H9 (cell line): ENCODE measurements at regions not wholly inside any gene's neighbourhood (a gene's known extent, or its start where the extent isn't known, plus 50 kb on each side); places are given as distances from the start of the nearest gene placed in this dataset.
A peak's percentile ranks its signal among the peaks of the same experiment; 100 is the strongest.

Experiments used
- DNase-seq: peaks from one replicate; pipeline ENCODE4 v3.0.0-alpha.2; 2017
- H2AFZ ChIP-seq: one replicate; pipeline ENCODE4 v1.6.1; 2013; ENCODE audit warnings: mild to moderate bottlenecking, low read length, control low read depth, moderate library complexity
- H2AK5ac ChIP-seq: 2 replicates; pipeline ENCODE4 v1.6.1; 2013; ENCODE audit warnings: low read length, control low read depth, mixed read lengths; ENCODE audit not compliant: insufficient read length
- H2BK120ac ChIP-seq: one replicate; pipeline ENCODE4 v1.6.1; 2013; ENCODE audit warnings: low read depth, mild to moderate bottlenecking, low read length, control low read depth, inconsistent platforms; ENCODE audit not compliant: poor library complexity, severe bottlenecking
- H2BK12ac ChIP-seq: 2 replicates; pipeline ENCODE4 v1.6.1; 2013; ENCODE audit warnings: low read length, control low read depth, mixed read lengths, low read depth; ENCODE audit not compliant: insufficient read length
- H2BK15ac ChIP-seq: 2 replicates; pipeline ENCODE4 v1.6.1; 2013; ENCODE audit warnings: low read depth, low read length, control low read depth
- H2BK20ac ChIP-seq: one replicate; pipeline ENCODE4 v1.6.1; 2013; ENCODE audit warnings: low read depth, mild to moderate bottlenecking, low read length, control low read depth, inconsistent platforms; ENCODE audit not compliant: poor library complexity, severe bottlenecking
- H2BK5ac ChIP-seq: 2 replicates; pipeline ENCODE4 v1.6.1; 2013; ENCODE audit warnings: low read length, control low read depth, mixed read lengths; ENCODE audit not compliant: insufficient read length
- H3K14ac ChIP-seq: 2 replicates; pipeline ENCODE4 v1.6.1; 2013; ENCODE audit warnings: low read length, control low read depth; ENCODE audit not compliant: insufficient read depth
- H3K18ac ChIP-seq: 2 replicates; pipeline ENCODE4 v1.6.1; 2013; ENCODE audit warnings: low read depth, mild to moderate bottlenecking, mixed read lengths, low read length, control low read depth; ENCODE audit not compliant: insufficient read length
- H3K23ac ChIP-seq: 2 replicates; pipeline ENCODE4 v1.6.1; 2013; ENCODE audit warnings: low read length, control low read depth, mixed read lengths, low read depth; ENCODE audit not compliant: insufficient read length
- H3K23me2 ChIP-seq: 2 replicates; pipeline ENCODE4 v1.6.1; 2013; ENCODE audit warnings: low read depth, mild to moderate bottlenecking, mixed read lengths, low read length, control low read depth; ENCODE audit not compliant: insufficient read length, poor library complexity, severe bottlenecking
- H3K27ac ChIP-seq: 2 replicates; pipeline ENCODE4 v1.5.1; 2013; ENCODE audit warnings: low read length, control low read depth, mixed read lengths, low read depth; ENCODE audit not compliant: insufficient read length
- H3K27me3 ChIP-seq: 2 replicates; pipeline ENCODE4 v1.6.1; 2013; ENCODE audit warnings: low read length, control low read depth, inconsistent platforms; ENCODE audit not compliant: insufficient read depth
- H3K4ac ChIP-seq: 2 replicates; pipeline ENCODE4 v1.6.1; 2013; ENCODE audit warnings: low read depth, mild to moderate bottlenecking, control low read depth, inconsistent platforms, low read length, moderate library complexity
- H3K4me1 ChIP-seq: 2 replicates; pipeline ENCODE4 v1.6.1; 2013; ENCODE audit warnings: low read length, control low read depth, inconsistent platforms; ENCODE audit not compliant: insufficient read depth
- H3K4me2 ChIP-seq: 2 replicates; pipeline ENCODE4 v1.6.1; 2013; ENCODE audit warnings: low read length, control low read depth, mixed read lengths; ENCODE audit not compliant: insufficient read length, insufficient read depth
- H3K56ac ChIP-seq: 2 replicates; pipeline ENCODE4 v1.6.1; 2013; ENCODE audit warnings: low read depth, mild to moderate bottlenecking, mixed read lengths, low read length, control low read depth; ENCODE audit not compliant: insufficient read length
- H3K79me1 ChIP-seq: 2 replicates; pipeline ENCODE4 v1.6.1; 2013; ENCODE audit warnings: low read depth, mild to moderate bottlenecking, moderate library complexity, low read length, control low read depth, inconsistent platforms; ENCODE audit not compliant: insufficient read depth, poor library complexity, severe bottlenecking
- H3K79me2 ChIP-seq: 2 replicates; pipeline ENCODE4 v1.6.1; 2013; ENCODE audit warnings: low read length, control low read depth, inconsistent platforms; ENCODE audit not compliant: insufficient read depth
- H3K9ac ChIP-seq: 2 replicates; pipeline ENCODE4 v1.6.1; 2013; ENCODE audit warnings: low read length, control low read depth, mixed read lengths; ENCODE audit not compliant: insufficient read length; ENCODE audit errors: extremely low read depth
- H3K9me3 ChIP-seq: one replicate; pipeline ENCODE4 v1.6.1; 2013; ENCODE audit warnings: low read depth, low read length, inconsistent platforms; ENCODE audit not compliant: control insufficient read depth
- H3T11ph ChIP-seq: one replicate; pipeline ENCODE4 v1.6.1; 2013; ENCODE audit warnings: mild to moderate bottlenecking, low read length, control low read depth, inconsistent platforms
- H4K20me1 ChIP-seq: one replicate; pipeline ENCODE4 v1.6.1; 2013; ENCODE audit not compliant: control insufficient read depth, insufficient read length, insufficient read depth
- H4K5ac ChIP-seq: 2 replicates; pipeline ENCODE4 v1.6.1; 2013; ENCODE audit warnings: low read depth, mild to moderate bottlenecking, mixed read lengths, low read length, control low read depth; ENCODE audit not compliant: insufficient read length
- H4K8ac ChIP-seq: replicated peaks from 2 replicates; pipeline ENCODE4 v1.6.1; 2013; ENCODE audit warnings: low read length, control low read depth, mixed read lengths, low read depth; ENCODE audit not compliant: insufficient read length
- H4K91ac ChIP-seq: 2 replicates; pipeline ENCODE4 v1.6.1; 2013; ENCODE audit warnings: low read depth, mild to moderate bottlenecking, moderate library complexity, mixed read lengths, low read length, control low read depth; ENCODE audit not compliant: insufficient read length
- H3K27ac Mint-ChIP-seq, 3 experiments: 2 replicates in 2 of 3; 3 replicates in 1 of 3; pipeline ENCODE4 v1.8.0; 2020 to 2021; ENCODE audit warnings: mixed read lengths in 3 of 3, mild to moderate bottlenecking in 1 of 3, moderate library complexity in 1 of 3
- H3K27me3 Mint-ChIP-seq: 2 replicates; pipeline ENCODE4 v1.8.0; 2021; ENCODE audit warnings: low read depth, mild to moderate bottlenecking, moderate library complexity, mixed read lengths
- H3K36me3 Mint-ChIP-seq, 3 experiments: 2 replicates in 2 of 3; 3 replicates in 1 of 3; pipeline ENCODE4 v1.8.0; 2020 to 2021; ENCODE audit warnings: low read depth in 3 of 3, mixed read lengths in 3 of 3; ENCODE audit not compliant: insufficient read depth in 1 of 3
- H3K4me1 Mint-ChIP-seq, 2 experiments: 2 replicates each; pipeline ENCODE4 v1.8.0; 2020; ENCODE audit warnings: mixed read lengths in 2 of 2
- H3K4me3 Mint-ChIP-seq, 2 experiments: 2 replicates in 1 of 2; 3 replicates in 1 of 2; pipeline ENCODE4 v1.8.0; 2020 to 2021; ENCODE audit warnings: mild to moderate bottlenecking in 2 of 2, mixed read lengths in 2 of 2, moderate library complexity in 1 of 2
- H3K9me3 Mint-ChIP-seq, 2 experiments: 2 replicates in 1 of 2; 3 replicates in 1 of 2; pipeline ENCODE4 v1.8.0; 2020; ENCODE audit warnings: mild to moderate bottlenecking in 2 of 2, mixed read lengths in 2 of 2, moderate library complexity in 1 of 2
- CTCF ChIP-seq: fragments of 200-600 bp; sonication (generic); conservative IDR thresholded peaks from 3 replicates; pipeline ENCODE4 v1.8.0; 2021; ENCODE audit warnings: antibody characterized with exemption, mild to moderate bottlenecking
- WGBS: extraction: QIAGEN DNeasy Blood & Tissue Kit; methylation state at CpG from one replicate; pipeline ENCODE4 v1.1.7; 2013; ENCODE audit warnings: missing lambda C conversion rate, low lambda C conversion rate, mixed read lengths; ENCODE audit not compliant: insufficient read length; ENCODE audit errors: extremely low coverage; 5-methylcytosine and 5-hydroxymethylcytosine counted together

GRCh38 chr15:92797168-92798052, 102.7 kb upstream of the CHD2 start:
- Histone ChIP-seq H3T11ph (no peak overlapping the region), H3K9me3 (no peaks in the 10 kb centered on the region), H2AFZ (peak overlapping the region; percentile 88), H3K23ac (no peak overlapping the region), H4K5ac (no peak overlapping the region), H3K79me2 (no peaks in the 10 kb centered on the region), H3K79me1 (no peaks in the 10 kb centered on the region), H3K27ac (no peak overlapping the region), H2BK20ac (no peak overlapping the region), H4K20me1 (no peaks in the 10 kb centered on the region), H3K18ac (no peak overlapping the region), H3K23me2 (no peaks in the 10 kb centered on the region), H3K27me3 (no peaks in the 10 kb centered on the region), H4K91ac (no peak overlapping the region), H2BK120ac (no peak overlapping the region), H2BK5ac (no peak overlapping the region), H4K8ac (no peak overlapping the region), H3K14ac (no peak overlapping the region), H2BK12ac (no peak overlapping the region), H2BK15ac (no peak overlapping the region), H3K9ac (no peak overlapping the region), H3K4me1 (no peaks in the 10 kb centered on the region; the same call in 1 of the 2 replicates), H3K4me2 (no peak overlapping the region), H3K56ac (no peak overlapping the region), H3K4ac (no peak overlapping the region), H2AK5ac (no peak overlapping the region)
- Mint-ChIP-seq H3K9me3 (no peaks in the 10 kb centered on the region), H3K27ac (peak overlapping the region in 2 of 3 experiments; percentile 50 to 93; a peak in 4 of 7 replicates), H3K4me3 (no peak overlapping the region), H3K4me1 (peaks cover 9 to 11% of the 10 kb centered on the region in 2 experiments), H3K36me3 (no peaks in the 10 kb centered on the region; a peak in 1 of 7 replicates), H3K27me3 (no peaks in the 10 kb centered on the region)
- peak; percentile 89 for TF ChIP-seq CTCF
- no peak for DNase-seq
- no CpG with 5 or more reads among the region's 12 CpGs for WGBS
